ENCODE measurements at regions not wholly inside any gene's neighbourhood (a gene's known extent, or its start where the extent isn't known, plus 50 kb on each side); places are given as distances from the start of the nearest gene placed in this dataset.
A peak's percentile ranks its signal among the peaks of the same experiment; 100 is the strongest.

- H3K36me3 Mint-ChIP-seq (ENCODE audit: insufficient read depth, unreplicated experiment), result peaks cover 38% of the 10 kb centered on the region
- peak; percentile 17 for DNase-seq (ENCODE audit: unreplicated experiment)
- H3K27ac Mint-ChIP-seq (ENCODE audit: low read depth, unreplicated experiment), result peak overlapping the region; percentile 63
- intact Hi-C loops (cut with micrococcal nuclease), result no loop called here
- ChIA-PET POLR2A (interaction anchor here (0.5 to 1.6 kb wide), 12 partner anchors 9 to 602 kb away, joined by 3 to 6 read pairs (median 3); no protein-coding TSS in a partner anchor), CTCF (interaction anchor here (0.6 to 2.0 kb wide), 11 partner anchors 13 to 1170 kb away, joined by 3 to 7 read pairs (median 3); no protein-coding TSS in a partner anchor)
- BruUV-seq (replicated peaks), result no TSS peak
- no peak for TF ChIP-seq CTCF (IDR thresholded peaks at IDR 0.05; ENCODE audit: unreplicated experiment)
- no peak overlapping the region for H3K4me3 Mint-ChIP-seq (ENCODE audit: unreplicated experiment)
- peaks cover 5% of the 10 kb centered on the region for H3K4me1 Mint-ChIP-seq (ENCODE audit: insufficient read depth, unreplicated experiment)
- H3K27me3 Mint-ChIP-seq (ENCODE audit: insufficient read depth, unreplicated experiment), result no peaks in the 10 kb centered on the region
- no peaks in the 10 kb centered on the region for H3K9me3 Mint-ChIP-seq (ENCODE audit: unreplicated experiment)
These were observed 192.8 kb upstream of the RGS6 start for GRCh38 chr14:71739273-71739990.

- DNase-seq (ENCODE audit: unreplicated experiment), result no peak
- BruUV-seq (replicated peaks), result no TSS peak
- peaks cover 5% of the 10 kb centered on the region for H3K4me1 Mint-ChIP-seq (ENCODE audit: insufficient read depth, unreplicated experiment)
- H3K27me3 Mint-ChIP-seq (ENCODE audit: insufficient read depth, unreplicated experiment), result no peaks in the 10 kb centered on the region
- peaks cover 21% of the 10 kb centered on the region for H3K36me3 Mint-ChIP-seq (ENCODE audit: insufficient read depth, unreplicated experiment)
- no peak overlapping the region for H3K4me3 Mint-ChIP-seq (ENCODE audit: unreplicated experiment)
- TF ChIP-seq CTCF (IDR thresholded peaks at IDR 0.05; ENCODE audit: unreplicated experiment), result no peak
- no peak overlapping the region for H3K27ac Mint-ChIP-seq (ENCODE audit: low read depth, unreplicated experiment)
- ChIA-PET CTCF (interaction anchor here (0.5 to 0.9 kb wide), 5 partner anchors 10 to 772 kb away, joined by 3 to 4 read pairs (median 3); no protein-coding TSS in a partner anchor), POLR2A (no interaction called here)
- no peaks in the 10 kb centered on the region for H3K9me3 Mint-ChIP-seq (ENCODE audit: unreplicated experiment)
- intact Hi-C loops (cut with micrococcal nuclease), result no loop called here
These were observed 191.0 kb upstream of the RGS6 start for GRCh38 chr14:71741241-71741640.

- intact Hi-C loops (cut with micrococcal nuclease), result no loop called here
- Mint-ChIP-seq H3K27ac (ENCODE audit: low read depth, unreplicated experiment) (no peak overlapping the region), H3K36me3 (ENCODE audit: insufficient read depth, unreplicated experiment) (peaks cover 14% of the 10 kb centered on the region), H3K9me3 (ENCODE audit: unreplicated experiment) (no peaks in the 10 kb centered on the region), H3K27me3 (ENCODE audit: insufficient read depth, unreplicated experiment) (no peaks in the 10 kb centered on the region), H3K4me3 (ENCODE audit: unreplicated experiment) (no peak overlapping the region), H3K4me1 (ENCODE audit: insufficient read depth, unreplicated experiment) (peaks cover 5% of the 10 kb centered on the region)
- no TSS peak for BruUV-seq (replicated peaks)
- CTCF ChIA-PET, result no interaction called here
- no peak for DNase-seq (ENCODE audit: unreplicated experiment)
- no peak for TF ChIP-seq CTCF (IDR thresholded peaks at IDR 0.05; ENCODE audit: unreplicated experiment)
- POLR2A ChIA-PET, result interaction anchor here (0.6 to 0.7 kb wide), 2 partner anchors 604 to 631 kb away, joined by 3 read pairs; no protein-coding TSS in a partner anchor
These were observed 189.7 kb upstream of the RGS6 start for GRCh38 chr14:71742485-71742884.

GRCh38 chr14:71745072-71745471 is 187.2 kb upstream of the RGS6 start:
- Mint-ChIP-seq H3K4me3 (ENCODE audit: unreplicated experiment) (no peak overlapping the region), H3K4me1 (ENCODE audit: insufficient read depth, unreplicated experiment) (peaks cover 5% of the 10 kb centered on the region), H3K27me3 (ENCODE audit: insufficient read depth, unreplicated experiment) (no peaks in the 10 kb centered on the region), H3K27ac (ENCODE audit: low read depth, unreplicated experiment) (no peak overlapping the region), H3K36me3 (ENCODE audit: insufficient read depth, unreplicated experiment) (peaks cover under 1% of the 10 kb centered on the region), H3K9me3 (ENCODE audit: unreplicated experiment) (no peaks in the 10 kb centered on the region)
- CTCF ChIA-PET, result interaction anchor here (0.6 to 1.4 kb wide), 2 partner anchors 23 to 607 kb away, joined by 5 to 7 read pairs; no protein-coding TSS in a partner anchor
- no TSS peak for BruUV-seq (replicated peaks)
- POLR2A ChIA-PET, result interaction anchor here (0.6 kb wide), 1 partner anchor 106 kb away, joined by 4 read pairs; no protein-coding TSS in a partner anchor
- DNase-seq (ENCODE audit: unreplicated experiment), result no peak
- intact Hi-C loops (cut with micrococcal nuclease), result no loop called here
- no peak for TF ChIP-seq CTCF (IDR thresholded peaks at IDR 0.05; ENCODE audit: unreplicated experiment)

All from MCF 10A (cell line).